Neural progenitor cell (in vitro differentiated cells): ENCODE measurements at regions not wholly inside any gene's neighbourhood (a gene's known extent, or its start where the extent isn't known, plus 50 kb on each side); places are given as distances from the start of the nearest gene placed in this dataset.

Source experiments
- DNase-seq: peaks from one replicate; pipeline ENCODE4 v3.0.0-alpha.2; 2016; ENCODE audit warnings: low spot score
- H2AFZ ChIP-seq: fragments of 200-600 bp; sonication (generic); replicated peaks from 2 replicates; pipeline ENCODE4 v1.6.1; 2016; ENCODE audit warnings: antibody characterized with exemption
- H3F3A ChIP-seq: fragments of 200-600 bp; sonication (generic); 2 replicates; pipeline ENCODE4 v1.6.1; 2016; ENCODE audit warnings: antibody characterized with exemption, low read depth
- H3K27ac ChIP-seq: fragments of 200-600 bp; sonication (generic); 2 replicates; pipeline ENCODE4 v1.5.1; 2016; ENCODE audit warnings: mild to moderate bottlenecking
- H3K27me3 ChIP-seq: fragments of 200-600 bp; sonication (generic); 2 replicates; pipeline ENCODE4 v1.6.1; 2016; ENCODE audit warnings: mild to moderate bottlenecking, moderate library complexity
- H3K36me3 ChIP-seq: fragments of 200-600 bp; sonication (generic); 2 replicates; pipeline ENCODE4 v1.5.1; 2016
- H3K4me1 ChIP-seq: fragments of 200-600 bp; sonication (generic); 2 replicates; pipeline ENCODE4 v1.6.1; 2016; ENCODE audit warnings: mixed run types
- H3K4me2 ChIP-seq: fragments of 200-600 bp; sonication (generic); 2 replicates; pipeline ENCODE4 v1.6.1; 2016
- H3K4me3 ChIP-seq: fragments of 200-600 bp; sonication (generic); 2 replicates; pipeline ENCODE4 v1.5.1; 2016
- H3K79me2 ChIP-seq: fragments of 200-600 bp; sonication (generic); 2 replicates; pipeline ENCODE4 v1.6.1; 2016; ENCODE audit warnings: low read depth
- H3K9ac ChIP-seq: fragments of 200-600 bp; sonication (generic); 2 replicates; pipeline ENCODE4 v1.6.1; 2016
- H3K9me3 ChIP-seq: fragments of 200-600 bp; sonication (generic); 2 replicates; pipeline ENCODE4 v1.5.1; 2016; ENCODE audit warnings: low read depth
- H4K20me1 ChIP-seq: fragments of 200-600 bp; sonication (generic); 2 replicates; pipeline ENCODE4 v1.6.1; 2016; ENCODE audit warnings: low read depth
- H3K27ac Mint-ChIP-seq: 3 replicates; pipeline ENCODE4 v1.8.0; 2021; ENCODE audit warnings: mixed read lengths
- H3K27me3 Mint-ChIP-seq: 2 replicates; pipeline ENCODE4 v1.8.0; 2022; ENCODE audit warnings: low read depth, mild to moderate bottlenecking, inconsistent platforms, moderate library complexity, mixed read lengths; ENCODE audit not compliant: insufficient read depth
- H3K36me3 Mint-ChIP-seq: 3 replicates; pipeline ENCODE4 v1.8.0; 2021; ENCODE audit warnings: mixed read lengths
- H3K4me1 Mint-ChIP-seq: 3 replicates; pipeline ENCODE4 v1.8.0; 2021; ENCODE audit warnings: mixed read lengths
- H3K4me3 Mint-ChIP-seq: 3 replicates; pipeline ENCODE4 v1.8.0; 2021; ENCODE audit warnings: mild to moderate bottlenecking, moderate library complexity, mixed read lengths
- H3K9me3 Mint-ChIP-seq: 3 replicates; pipeline ENCODE4 v1.8.0; 2020; ENCODE audit warnings: mixed read lengths
- CTCF ChIP-seq: fragments of 200-600 bp; sonication (generic); IDR thresholded peaks from 2 replicates; pipeline ENCODE4 v1.5.1; 2017; ENCODE audit warnings: antibody characterized with exemption, mild to moderate bottlenecking
- EZH2 ChIP-seq: fragments of 200-600 bp; sonication (generic); IDR thresholded peaks from 2 replicates; pipeline ENCODE4 v1.6.1; 2017; ENCODE audit warnings: antibody characterized with exemption, mild to moderate bottlenecking, moderate library complexity
- EZH2phosphoT487 ChIP-seq: fragments of 200-600 bp; sonication (generic); IDR thresholded peaks from 2 replicates; pipeline ENCODE4 v1.6.1; 2017; ENCODE audit warnings: antibody characterized with exemption

DNA sequence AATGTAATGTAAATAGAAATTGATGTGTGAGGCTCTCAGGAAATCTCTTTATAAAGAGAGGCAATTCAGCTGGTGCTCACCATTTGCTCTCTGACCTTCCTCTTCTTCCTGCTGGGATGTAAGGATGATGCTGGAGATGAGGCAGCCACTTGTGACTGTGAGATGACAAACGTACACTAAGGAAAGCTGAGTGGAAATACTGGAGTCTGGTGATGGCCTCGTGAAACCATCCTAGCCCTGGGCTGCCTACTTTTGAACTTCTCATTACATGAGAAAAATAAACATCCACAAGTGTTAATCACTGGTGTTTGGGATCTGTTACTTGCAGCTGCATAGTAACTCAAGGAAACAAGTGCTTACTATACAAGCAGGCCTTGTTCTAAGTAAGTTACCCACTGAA, 114.9 kb upstream of the NHSL1 start:
- no peak overlapping the region for H3K4me3 ChIP-seq
- DNase-seq, result no peak
- H4K20me1 ChIP-seq, result no peaks in the 10 kb centered on the region
- no peak overlapping the region for H3K4me2 ChIP-seq
- Mint-ChIP-seq H3K36me3 (peaks cover 5% of the 10 kb centered on the region), H3K27ac (no peak overlapping the region), H3K27me3 (peaks cover 3% of the 10 kb centered on the region), H3K4me3 (no peak overlapping the region), H3K9me3 (peaks cover 10% of the 10 kb centered on the region), H3K4me1 (peaks cover 16% of the 10 kb centered on the region)
- H3F3A ChIP-seq, result no peaks in the 10 kb centered on the region
- no peak overlapping the region for H2AFZ ChIP-seq
- H3K9me3 ChIP-seq, result no peaks in the 10 kb centered on the region
- H3K79me2 ChIP-seq, result peaks cover 9% of the 10 kb centered on the region
- H3K27ac ChIP-seq, result no peak overlapping the region
- no peaks in the 10 kb centered on the region for H3K4me1 ChIP-seq
- no peak overlapping the region for H3K9ac ChIP-seq
- no peaks in the 10 kb centered on the region for H3K36me3 ChIP-seq
- H3K27me3 ChIP-seq, result no peaks in the 10 kb centered on the region
- TF ChIP-seq EZH2 (no peak), EZH2phosphoT487 (no peak), CTCF (no peak)

DNA sequence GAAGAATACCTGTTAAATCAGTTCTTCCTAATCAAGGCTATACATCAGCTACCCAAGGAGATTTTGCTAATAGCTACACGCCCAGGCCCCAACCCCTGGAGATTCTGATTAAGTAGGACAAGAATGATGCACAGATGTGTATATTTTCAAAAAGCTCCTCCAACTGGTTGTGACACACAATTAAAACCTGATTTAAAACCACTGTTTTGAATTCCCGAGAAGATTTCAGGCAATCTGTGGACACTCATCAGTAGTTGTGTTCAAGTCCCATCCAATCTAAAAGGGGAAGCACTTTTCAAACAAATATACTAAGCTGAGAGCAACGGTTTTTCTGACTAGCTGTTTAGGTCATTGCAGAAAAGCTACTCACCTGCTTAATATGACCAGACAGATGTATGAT, 118.9 kb upstream of the NHSL1 start:
- no peaks in the 10 kb centered on the region for H3K9me3 ChIP-seq
- no peaks in the 10 kb centered on the region for H4K20me1 ChIP-seq
- peaks cover 19% of the 10 kb centered on the region for H3K79me2 ChIP-seq
- Mint-ChIP-seq H3K4me3 (no peak overlapping the region), H3K4me1 (peaks cover 14% of the 10 kb centered on the region), H3K36me3 (peaks cover 5% of the 10 kb centered on the region), H3K27ac (no peak overlapping the region), H3K27me3 (peaks cover 3% of the 10 kb centered on the region), H3K9me3 (peaks cover 10% of the 10 kb centered on the region)
- H3K4me3 ChIP-seq, result no peak overlapping the region
- H3K27me3 ChIP-seq, result no peaks in the 10 kb centered on the region
- H3K36me3 ChIP-seq, result no peaks in the 10 kb centered on the region
- no peaks in the 10 kb centered on the region for H3K4me1 ChIP-seq
- H3K4me2 ChIP-seq, result no peak overlapping the region
- no peaks in the 10 kb centered on the region for H3F3A ChIP-seq
- no peak overlapping the region for H2AFZ ChIP-seq
- no peak for DNase-seq
- TF ChIP-seq EZH2 (no peak), CTCF (no peak), EZH2phosphoT487 (no peak)
- H3K27ac ChIP-seq, result no peak overlapping the region
- H3K9ac ChIP-seq, result no peak overlapping the region

DNA sequence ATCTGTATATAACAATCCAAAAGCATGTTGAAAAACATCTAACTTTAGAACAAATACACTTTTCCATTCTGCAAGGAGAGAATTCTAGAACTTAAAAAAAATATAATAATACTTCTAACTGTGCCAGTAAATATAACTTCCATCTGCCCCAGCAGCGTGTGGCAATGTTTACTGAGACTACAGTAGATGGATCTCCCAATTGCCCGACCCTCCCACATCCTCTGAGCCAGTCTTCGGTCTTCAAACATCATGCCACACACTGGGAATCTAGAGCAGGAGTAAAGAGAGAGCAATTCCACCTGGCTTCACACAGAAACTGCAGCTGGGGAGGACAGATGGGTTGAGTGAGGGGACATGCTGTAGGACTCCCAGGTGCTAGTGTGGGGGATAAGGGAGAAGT, 121.3 kb upstream of the NHSL1 start:
- no peak overlapping the region for H2AFZ ChIP-seq
- Mint-ChIP-seq H3K36me3 (peaks cover 2% of the 10 kb centered on the region), H3K27me3 (no peaks in the 10 kb centered on the region), H3K9me3 (peaks cover 2% of the 10 kb centered on the region), H3K4me3 (no peak overlapping the region), H3K27ac (no peak overlapping the region), H3K4me1 (peaks cover 10% of the 10 kb centered on the region)
- H4K20me1 ChIP-seq, result no peaks in the 10 kb centered on the region
- no peak overlapping the region for H3K4me3 ChIP-seq
- no peaks in the 10 kb centered on the region for H3K4me1 ChIP-seq
- H3K9ac ChIP-seq, result no peak overlapping the region
- H3K9me3 ChIP-seq, result no peaks in the 10 kb centered on the region
- no peaks in the 10 kb centered on the region for H3K27me3 ChIP-seq
- TF ChIP-seq CTCF (no peak), EZH2phosphoT487 (no peak)
- H3K27ac ChIP-seq, result no peak overlapping the region
- no peak for DNase-seq
- H3K36me3 ChIP-seq, result no peaks in the 10 kb centered on the region
- H3K4me2 ChIP-seq, result no peak overlapping the region
- no peaks in the 10 kb centered on the region for H3F3A ChIP-seq
- peaks cover 19% of the 10 kb centered on the region for H3K79me2 ChIP-seq

DNA sequence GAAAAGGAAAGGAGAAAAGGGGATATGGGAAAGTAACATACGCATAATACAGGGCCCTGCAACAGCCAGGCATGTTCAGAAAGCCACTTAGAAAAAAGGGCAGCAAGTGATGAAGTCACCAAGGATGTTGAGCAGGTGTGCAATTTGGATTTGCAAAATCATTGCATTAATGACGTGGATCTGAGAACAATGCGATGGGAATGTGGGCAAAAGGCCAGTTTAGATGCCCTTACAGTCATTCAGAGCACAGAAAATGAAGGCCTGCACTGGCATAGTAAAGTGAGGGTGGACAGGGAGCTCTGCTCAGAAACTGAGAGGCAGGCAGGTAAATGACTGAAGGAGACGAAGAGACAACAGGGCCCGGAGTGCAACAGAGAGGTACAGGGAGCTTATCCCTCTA, 123.7 kb upstream of the NHSL1 start:
- Mint-ChIP-seq H3K27ac (no peak overlapping the region), H3K4me3 (no peak overlapping the region), H3K4me1 (no peaks in the 10 kb centered on the region), H3K9me3 (no peaks in the 10 kb centered on the region), H3K36me3 (peaks cover 2% of the 10 kb centered on the region), H3K27me3 (no peaks in the 10 kb centered on the region)
- TF ChIP-seq CTCF (no peak), EZH2 (no peak), EZH2phosphoT487 (no peak)
- no peaks in the 10 kb centered on the region for H3K4me1 ChIP-seq
- H3K79me2 ChIP-seq, result peaks cover 10% of the 10 kb centered on the region
- H3K9me3 ChIP-seq, result no peaks in the 10 kb centered on the region
- H3F3A ChIP-seq, result no peaks in the 10 kb centered on the region
- H2AFZ ChIP-seq, result no peak overlapping the region
- DNase-seq, result no peak
- no peaks in the 10 kb centered on the region for H3K36me3 ChIP-seq
- no peak overlapping the region for H3K27ac ChIP-seq
- H3K4me2 ChIP-seq, result no peak overlapping the region
- no peak overlapping the region for H3K4me3 ChIP-seq
- H3K9ac ChIP-seq, result no peak overlapping the region
- no peaks in the 10 kb centered on the region for H3K27me3 ChIP-seq
- H4K20me1 ChIP-seq, result no peaks in the 10 kb centered on the region
